ENCODE measurements at regions not wholly inside any gene's neighbourhood (a gene's known extent, or its start where the extent isn't known, plus 50 kb on each side); places are given as distances from the start of the nearest gene placed in this dataset.
A peak's percentile ranks its signal among the peaks of the same experiment; 100 is the strongest.

DNA sequence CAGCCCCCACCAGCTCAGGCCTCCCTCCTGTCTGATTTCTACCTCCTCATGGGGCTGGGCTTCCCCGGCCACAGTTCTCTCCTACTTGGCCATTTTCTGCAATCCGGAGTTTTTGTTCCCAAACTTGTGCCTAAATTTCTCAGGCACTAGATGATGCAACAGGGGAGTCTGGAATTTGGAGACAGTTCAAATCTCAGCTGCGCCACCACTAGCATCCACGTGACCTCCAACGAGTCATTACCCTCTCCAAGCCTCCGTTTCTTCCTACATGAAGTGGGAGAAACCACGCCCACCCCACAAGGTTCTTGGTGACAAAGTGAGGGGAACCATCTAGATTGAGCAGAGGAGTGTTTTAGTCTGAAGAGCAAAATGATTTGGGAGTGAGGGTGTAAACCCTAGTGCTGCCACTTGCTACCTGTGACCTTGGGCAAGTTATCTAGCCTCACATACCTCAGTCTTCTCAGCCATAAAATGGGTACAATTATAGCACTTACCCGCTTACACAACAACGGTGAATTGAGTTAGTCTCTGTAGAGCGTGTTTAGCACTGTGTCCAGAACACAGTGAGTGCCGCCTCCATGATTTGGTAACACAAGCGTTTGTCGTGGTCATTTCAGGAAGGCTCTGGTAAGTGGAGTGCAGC lies 61.4 kb upstream of the ASAP2 start:
- TF ChIP-seq, protein P1, sequence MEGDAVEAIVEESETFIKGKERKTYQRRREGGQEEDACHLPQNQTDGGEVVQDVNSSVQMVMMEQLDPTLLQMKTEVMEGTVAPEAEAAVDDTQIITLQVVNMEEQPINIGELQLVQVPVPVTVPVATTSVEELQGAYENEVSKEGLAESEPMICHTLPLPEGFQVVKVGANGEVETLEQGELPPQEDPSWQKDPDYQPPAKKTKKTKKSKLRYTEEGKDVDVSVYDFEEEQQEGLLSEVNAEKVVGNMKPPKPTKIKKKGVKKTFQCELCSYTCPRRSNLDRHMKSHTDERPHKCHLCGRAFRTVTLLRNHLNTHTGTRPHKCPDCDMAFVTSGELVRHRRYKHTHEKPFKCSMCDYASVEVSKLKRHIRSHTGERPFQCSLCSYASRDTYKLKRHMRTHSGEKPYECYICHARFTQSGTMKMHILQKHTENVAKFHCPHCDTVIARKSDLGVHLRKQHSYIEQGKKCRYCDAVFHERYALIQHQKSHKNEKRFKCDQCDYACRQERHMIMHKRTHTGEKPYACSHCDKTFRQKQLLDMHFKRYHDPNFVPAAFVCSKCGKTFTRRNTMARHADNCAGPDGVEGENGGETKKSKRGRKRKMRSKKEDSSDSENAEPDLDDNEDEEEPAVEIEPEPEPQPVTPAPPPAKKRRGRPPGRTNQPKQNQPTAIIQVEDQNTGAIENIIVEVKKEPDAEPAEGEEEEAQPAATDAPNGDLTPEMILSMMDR (IDR thresholded peaks at IDR 0.05), result no peak
- Histone ChIP-seq H3K4me1 (ENCODE audit: control insufficient read depth in 1 of 2, low read depth in 2 of 2) (peaks cover 4 to 35% of the 10 kb centered on the region in 2 donors), H3K4me3 (no peak overlapping the region), H3K27ac (no peak overlapping the region), H3K27me3 (replicated peaks; ENCODE audit: insufficient read depth) (no peaks in the 10 kb centered on the region), H3K9me3 (no peaks in the 10 kb centered on the region), H3K36me3 (no peaks in the 10 kb centered on the region)
- DNase-seq (ENCODE audit: low spot score) (peak; percentile 47), ATAC-seq (ENCODE audit: insufficient number of reproducible peaks, low FRiP score, low read depth) (no peak)

DNA sequence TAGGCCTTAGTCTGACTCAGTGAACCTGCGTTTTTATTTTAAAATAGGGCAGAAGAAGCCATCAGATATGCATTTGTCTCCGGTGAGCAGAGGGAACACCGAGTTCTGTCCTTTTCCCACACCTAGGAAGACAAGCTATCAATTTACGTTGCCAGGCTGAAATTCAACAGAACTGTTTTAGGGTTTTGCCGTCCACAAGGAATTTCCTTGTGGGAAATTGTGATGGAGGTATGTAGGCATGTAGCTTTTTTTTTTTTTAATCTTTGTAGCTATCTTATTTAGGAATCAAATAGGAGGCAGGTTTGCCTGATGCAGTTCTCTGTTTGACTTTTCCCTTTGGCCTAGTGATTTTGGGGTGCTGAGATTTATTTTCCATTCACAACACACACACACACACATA lies 62.0 kb upstream of the ASAP2 start:
- Histone ChIP-seq H3K9me3 (no peaks in the 10 kb centered on the region), H3K4me1 (ENCODE audit: control insufficient read depth in 1 of 2, low read depth in 2 of 2) (peaks cover 4 to 37% of the 10 kb centered on the region in 2 donors), H3K27me3 (replicated peaks; ENCODE audit: insufficient read depth) (no peaks in the 10 kb centered on the region), H3K4me3 (no peak overlapping the region), H3K27ac (no peak overlapping the region), H3K36me3 (no peaks in the 10 kb centered on the region)
- TF ChIP-seq, protein P1 (IDR thresholded peaks at IDR 0.05), result no peak
- no peak for ATAC-seq (ENCODE audit: insufficient number of reproducible peaks, low FRiP score, low read depth)
- DNase-seq (ENCODE audit: low spot score), result no peak

DNA sequence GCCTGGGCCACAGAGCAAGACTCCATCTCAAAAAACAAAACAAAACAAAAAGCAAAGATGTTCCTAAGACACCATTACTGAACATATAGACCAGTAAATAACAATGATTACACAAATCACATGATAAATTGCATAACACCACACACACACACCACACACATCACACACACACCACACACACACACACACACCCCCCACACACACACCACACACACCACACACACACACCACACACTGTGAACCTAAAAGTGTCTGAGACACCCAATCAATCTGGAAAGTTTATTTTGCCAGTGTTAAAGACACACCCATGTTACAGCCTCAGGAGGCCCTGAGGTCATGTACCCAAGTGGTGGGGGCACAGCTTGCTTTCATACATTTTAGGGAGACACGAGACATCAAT lies 62.6 kb upstream of the ASAP2 start:
- ATAC-seq (ENCODE audit: insufficient number of reproducible peaks, low FRiP score, low read depth) (no peak), DNase-seq (ENCODE audit: low spot score) (no peak)
- Histone ChIP-seq H3K27ac (peak overlapping the region in 1 of 2 donors; percentile 83), H3K4me3 (no peak overlapping the region), H3K4me1 (ENCODE audit: control insufficient read depth in 1 of 2, low read depth in 2 of 2) (peaks cover 4 to 39% of the 10 kb centered on the region in 2 donors), H3K36me3 (no peaks in the 10 kb centered on the region), H3K27me3 (replicated peaks; ENCODE audit: insufficient read depth) (no peaks in the 10 kb centered on the region), H3K9me3 (no peaks in the 10 kb centered on the region)
- TF ChIP-seq, protein P1 (IDR thresholded peaks at IDR 0.05), result no peak

DNA sequence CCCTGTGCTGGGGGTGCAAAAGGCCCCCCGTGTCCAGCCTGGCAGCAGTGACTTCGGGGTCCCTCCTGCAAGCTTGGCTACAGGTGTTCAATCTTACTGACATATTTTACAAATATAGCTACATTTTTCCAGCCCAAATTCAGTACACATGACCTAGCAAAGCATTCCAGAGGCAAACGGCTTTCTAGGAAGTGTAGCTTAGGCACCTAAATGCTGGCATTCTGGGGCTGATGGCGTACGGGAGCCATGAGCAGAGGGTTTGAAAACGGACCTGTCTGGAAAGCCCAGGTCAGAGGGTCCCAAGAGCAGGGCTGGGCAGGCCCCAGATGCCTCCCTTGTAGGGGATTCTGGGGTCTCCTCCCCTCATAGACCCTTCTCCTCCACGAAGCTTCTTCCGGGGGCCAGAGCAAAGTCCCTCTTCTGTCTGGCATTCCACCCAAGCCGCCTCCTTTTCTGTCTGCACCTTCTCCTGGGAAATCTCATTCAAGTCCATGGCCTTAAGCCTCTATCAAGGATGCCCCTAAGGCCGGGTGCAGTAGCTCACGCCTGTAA lies 63.3 kb upstream of the ASAP2 start:
- H3K4me3 ChIP-seq, result peak overlapping the region; percentile 62
- no peaks in the 10 kb centered on the region for H3K36me3 ChIP-seq
- H3K27ac ChIP-seq, result peak overlapping the region; percentile 79 to 83
- H3K9me3 ChIP-seq, result no peaks in the 10 kb centered on the region
- ATAC-seq (ENCODE audit: insufficient number of reproducible peaks, low FRiP score, low read depth), result peak; percentile 8
- peaks cover 4 to 39% of the 10 kb centered on the region in 2 donors for H3K4me1 ChIP-seq (ENCODE audit: control insufficient read depth in 1 of 2, low read depth in 2 of 2)
- TF ChIP-seq, protein P1 (IDR thresholded peaks at IDR 0.05), result no peak
- no peak for DNase-seq (ENCODE audit: low spot score)
- H3K27me3 ChIP-seq (replicated peaks; ENCODE audit: insufficient read depth), result no peaks in the 10 kb centered on the region

DNA sequence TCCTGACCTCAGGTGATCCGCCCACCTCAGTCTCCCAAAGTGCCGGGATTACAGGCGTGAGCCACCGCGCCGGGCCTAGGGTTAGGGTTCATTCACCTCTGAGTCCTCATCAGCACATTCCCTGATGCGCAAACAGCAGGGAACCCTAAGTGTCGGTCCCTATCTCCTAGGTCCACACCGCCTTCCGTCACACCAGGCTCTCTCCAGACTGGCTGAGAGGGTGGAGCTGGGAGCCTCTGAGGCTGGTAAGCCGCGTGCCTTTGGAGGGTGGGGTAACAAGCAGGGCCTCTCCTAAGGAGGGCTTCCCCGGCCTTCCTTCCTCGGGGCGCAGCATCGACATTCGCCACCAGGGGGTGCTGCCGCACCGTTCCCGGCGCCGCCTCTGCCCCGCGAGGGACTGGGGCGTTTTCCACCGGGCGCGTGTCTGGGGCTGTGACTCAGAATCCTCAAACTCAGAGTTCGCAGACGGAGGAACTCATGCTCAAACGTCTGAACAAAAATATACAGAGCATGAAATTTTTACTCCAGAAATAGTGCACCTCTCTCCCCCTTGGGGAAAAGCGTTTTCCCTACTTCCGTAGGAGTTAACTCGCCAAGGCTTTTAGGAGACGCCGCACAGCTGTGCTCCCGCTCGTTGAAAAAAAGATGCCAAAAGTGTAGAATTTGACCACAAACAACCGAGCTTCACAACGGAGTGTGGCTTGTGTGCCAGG lies 63.9 kb upstream of the ASAP2 start:
- Histone ChIP-seq H3K9me3 (no peaks in the 10 kb centered on the region), H3K4me3 (peak overlapping the region; percentile 62), H3K27ac (peak overlapping the region; percentile 79 to 83), H3K27me3 (replicated peaks; ENCODE audit: insufficient read depth) (no peaks in the 10 kb centered on the region), H3K36me3 (no peaks in the 10 kb centered on the region), H3K4me1 (ENCODE audit: control insufficient read depth in 1 of 2, low read depth in 2 of 2) (peaks cover 4 to 39% of the 10 kb centered on the region in 2 donors)
- peak; percentile 45 for DNase-seq (ENCODE audit: low spot score)
- TF ChIP-seq, protein P1 (IDR thresholded peaks at IDR 0.05), result peak; percentile 99
- peak; percentile 76 for ATAC-seq (ENCODE audit: insufficient number of reproducible peaks, low FRiP score, low read depth)

Data from thoracic aorta (tissue), 2 donors.